GM23248 (cell line): ENCODE measurements at regions not wholly inside any gene's neighbourhood (a gene's known extent, or its start where the extent isn't known, plus 50 kb on each side); places are given as distances from the start of the nearest gene placed in this dataset.

Experiments
- EZH2 ChIP-seq: fragments of 200-600 bp; sonication (generic); IDR thresholded peaks from 2 replicates; pipeline ENCODE4 v1.6.1; 2018; ENCODE audit warnings: antibody characterized with exemption, mild to moderate bottlenecking; ENCODE audit not compliant: insufficient read depth, poor library complexity, severe bottlenecking
- EZH2phosphoT487 ChIP-seq: fragments of 200-600 bp; sonication (generic); IDR thresholded peaks from 2 replicates; pipeline ENCODE4 v1.6.1; 2018; ENCODE audit warnings: antibody characterized with exemption, moderate library complexity, mild to moderate bottlenecking, low read depth; ENCODE audit not compliant: insufficient read depth

DNA sequence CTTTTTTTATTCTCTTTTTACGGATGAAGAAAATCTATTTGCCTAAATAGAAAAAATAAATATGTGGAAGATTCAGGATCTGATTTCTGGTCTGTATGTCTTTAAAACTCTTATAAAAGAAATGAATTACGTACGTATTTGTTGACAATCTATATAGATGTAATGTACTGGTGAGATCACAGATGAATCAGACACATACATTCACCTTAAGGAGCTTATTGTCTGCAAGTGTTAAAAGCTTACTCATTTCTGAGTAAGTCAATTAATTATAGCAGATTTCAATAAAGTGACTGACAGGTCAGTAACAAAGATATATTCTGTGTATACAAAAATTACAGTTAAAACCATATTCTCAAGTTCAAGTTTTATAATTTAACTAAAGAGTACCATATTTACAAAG, 66.6 kb upstream of the NAF1 start:
- TF ChIP-seq EZH2 (no peak), EZH2phosphoT487 (no peak)
